Sigmoid colon (tissue), 6 donors: ENCODE measurements at regions not wholly inside any gene's neighbourhood (a gene's known extent, or its start where the extent isn't known, plus 50 kb on each side); places are given as distances from the start of the nearest gene placed in this dataset.

ENCODE experiments used
- DNase-seq: peaks from one replicate; pipeline ENCODE4 v3.0.0-alpha.2; 2019
- H3K27ac ChIP-seq, 4 donors: fragments of 200-600 bp; sonication (generic); one replicate each; pipeline ENCODE4 v1.5.1; 2016 to 2019; ENCODE audit warnings: mild to moderate bottlenecking in 1 of 4
- H3K27me3 ChIP-seq, 3 donors: fragments of 200-600 bp; sonication (generic); one replicate each; pipeline ENCODE4 v1.5.1; 2019; ENCODE audit warnings: mild to moderate bottlenecking in 1 of 3
- H3K36me3 ChIP-seq, 4 donors: fragments of 200-600 bp; sonication (generic); one replicate each; pipeline ENCODE4 v1.5.1; 2016 to 2019
- H3K4me1 ChIP-seq, 4 donors: fragments of 200-600 bp; sonication (generic); one replicate each; pipeline ENCODE4 v1.5.1; 2017 to 2019
- H3K4me3 ChIP-seq, 4 donors: fragments of 200-600 bp; sonication (generic); one replicate each; pipeline ENCODE4 v1.5.1; 2017 to 2019; ENCODE audit warnings: mild to moderate bottlenecking in 2 of 4, moderate library complexity in 1 of 4
- H3K9me3 ChIP-seq, 4 donors: fragments of 200-600 bp in 3 of 4; sonication (generic) in 3 of 4; one replicate each; pipeline versions ENCODE4 v1.5.1 to v1.6.1; 2013 to 2019
- CTCF ChIP-seq, 4 experiments: fragments of 450-650 bp in 3 of 4; fragments of 200-600 bp in 1 of 4; IDR thresholded peaks; one replicate each; pipeline ENCODE4 v1.5.1; 2016 to 2019; ENCODE audit warnings: antibody characterized with exemption in 4 of 4, mild to moderate bottlenecking in 3 of 4, moderate library complexity in 2 of 4
- EP300 ChIP-seq, 4 donors: sonication (generic); formaldehyde crosslinking; IDR thresholded peaks; one replicate each; pipeline ENCODE4 v1.6.1; 2017; ENCODE audit warnings: antibody characterized with exemption in 4 of 4
- POLR2A ChIP-seq, 2 donors: fragments of 450-650 bp; IDR thresholded peaks; one replicate each; pipeline ENCODE4 v1.6.1; 2016; ENCODE audit warnings: antibody characterized with exemption in 2 of 2, mild to moderate bottlenecking in 2 of 2, moderate library complexity in 2 of 2
- POLR2AphosphoS5 ChIP-seq, 4 donors: sonication (generic); formaldehyde crosslinking; IDR thresholded peaks; one replicate each; pipeline ENCODE4 v1.6.1; 2017; ENCODE audit warnings: antibody characterized with exemption in 4 of 4
- whole genome bisulfite sequencing, 2 donors: extraction: QIAGEN DNeasy Blood & Tissue Kit; methylation state at CpG; one replicate each; pipeline ENCODE4 v1.1.7; 2013; 5-methylcytosine and 5-hydroxymethylcytosine counted together
- intact Hi-C: fragments of 100-400 bp; cut with DNase I; formaldehyde crosslinking; loops from one replicate; pipeline ENCODE4 v1.15.1; 2023
- donor health status: healthy with polysubstance abuse.
- donor health status: healthy.

GRCh38 chr9:7285199-7285598 lies 514.4 kb downstream of the DMAC1 start:
- no peak overlapping the region for H3K4me3 ChIP-seq
- H3K27ac ChIP-seq, result no peak overlapping the region
- no peaks in the 10 kb centered on the region for H3K27me3 ChIP-seq
- H3K4me1 ChIP-seq, result no peaks in the 10 kb centered on the region
- intact Hi-C loops, result no loop called here
- no peaks in the 10 kb centered on the region for H3K36me3 ChIP-seq
- 20 to 38% methylated on average over 5 of the region's 5 CpGs for WGBS, 2 donors
- no peaks in the 10 kb centered on the region for H3K9me3 ChIP-seq
- no peak for TF ChIP-seq POLR2A (IDR thresholded peaks at IDR 0.05)
- TF ChIP-seq CTCF (IDR thresholded peaks at IDR 0.05), result no peak
- no peak for TF ChIP-seq POLR2AphosphoS5 (IDR thresholded peaks at IDR 0.05)
- no peak for TF ChIP-seq EP300 (IDR thresholded peaks at IDR 0.05)
- no peak for DNase-seq

GRCh38 chr9:7284517-7284916 lies 515.1 kb downstream of the DMAC1 start:
- no peak overlapping the region for H3K27ac ChIP-seq
- H3K4me3 ChIP-seq, result no peak overlapping the region
- H3K9me3 ChIP-seq, result no peaks in the 10 kb centered on the region
- intact Hi-C loops, result no loop called here
- DNase-seq, result no peak
- H3K4me1 ChIP-seq, result no peaks in the 10 kb centered on the region
- no peaks in the 10 kb centered on the region for H3K27me3 ChIP-seq
- WGBS, 2 donors, result 39 to 80% methylated on average over 2 of the region's 2 CpGs
- no peaks in the 10 kb centered on the region for H3K36me3 ChIP-seq
- TF ChIP-seq POLR2AphosphoS5 (IDR thresholded peaks at IDR 0.05), result no peak
- TF ChIP-seq CTCF (IDR thresholded peaks at IDR 0.05), result no peak
- TF ChIP-seq EP300 (IDR thresholded peaks at IDR 0.05), result no peak
- no peak for TF ChIP-seq POLR2A (IDR thresholded peaks at IDR 0.05)

- no peaks in the 10 kb centered on the region for H3K4me1 ChIP-seq
- DNase-seq, result no peak
- WGBS, 2 donors, result 90 to 94% methylated on average over 1 of the region's 1 CpG
- no peak overlapping the region for H3K27ac ChIP-seq
- no peak for TF ChIP-seq EP300 (IDR thresholded peaks at IDR 0.05)
- no peak for TF ChIP-seq POLR2AphosphoS5 (IDR thresholded peaks at IDR 0.05)
- TF ChIP-seq POLR2A (IDR thresholded peaks at IDR 0.05), result no peak
- TF ChIP-seq CTCF (IDR thresholded peaks at IDR 0.05), result no peak
- no peaks in the 10 kb centered on the region for H3K27me3 ChIP-seq
- no peaks in the 10 kb centered on the region for H3K36me3 ChIP-seq
- intact Hi-C loops, result no loop called here
- H3K4me3 ChIP-seq, result no peak overlapping the region
- no peaks in the 10 kb centered on the region for H3K9me3 ChIP-seq
Measured at GRCh38 chr9:7284117-7284516, 515.5 kb downstream of the DMAC1 start.

- 72 to 81% methylated on average over 5 of the region's 5 CpGs for WGBS, 2 donors
- no peaks in the 10 kb centered on the region for H3K4me1 ChIP-seq
- intact Hi-C loops, result no loop called here
Measured at GRCh38 chr9:7273575-7273974, 515.8 kb downstream of the KDM4C start.

More at GRCh38 chr9:7273575-7273974, 515.8 kb downstream of the KDM4C start:
- no peaks in the 10 kb centered on the region for H3K9me3 ChIP-seq
- H3K4me3 ChIP-seq, result no peak overlapping the region
- peak in 1 of 4 experiments; percentile 18 for TF ChIP-seq CTCF (IDR thresholded peaks at IDR 0.05)
- TF ChIP-seq EP300 (IDR thresholded peaks at IDR 0.05), result no peak
- no peak for TF ChIP-seq POLR2A (IDR thresholded peaks at IDR 0.05)
- no peaks in the 10 kb centered on the region for H3K27me3 ChIP-seq
- no peak overlapping the region for H3K27ac ChIP-seq
- DNase-seq, result no peak
- H3K36me3 ChIP-seq, result no peaks in the 10 kb centered on the region
